OCI-LY1 (cell line): ENCODE measurements at regions not wholly inside any gene's neighbourhood (a gene's known extent, or its start where the extent isn't known, plus 50 kb on each side); places are given as distances from the start of the nearest gene placed in this dataset.

ENCODE experiments used
- H2AFZ ChIP-seq: fragments of 200-600 bp; sonication (generic), shearing (Covaris generic); 2 replicates; pipeline ENCODE4 v1.6.0; 2014; ENCODE audit warnings: antibody characterized with exemption, mild to moderate bottlenecking, low read length
- H3F3A ChIP-seq: fragments of 200-600 bp; sonication (generic), shearing (Covaris generic); 2 replicates; pipeline ENCODE4 v1.6.0; 2014; ENCODE audit warnings: mild to moderate bottlenecking, antibody characterized with exemption, low read length, moderate library complexity; ENCODE audit not compliant: insufficient read depth
- H3K27ac ChIP-seq: fragments of 200-600 bp; sonication (generic); 2 replicates; pipeline ENCODE4 v1.5.1; 2014; ENCODE audit warnings: low read length, mixed run types, mild to moderate bottlenecking, low read depth; ENCODE audit not compliant: poor library complexity, severe bottlenecking
- H3K27me3 ChIP-seq: fragments of 200-600 bp; sonication (generic); 2 replicates; pipeline ENCODE4 v1.6.0; 2014; ENCODE audit warnings: antibody characterized with exemption, mild to moderate bottlenecking, low read length, moderate library complexity; ENCODE audit not compliant: insufficient read depth
- H3K36me3 ChIP-seq: fragments of 200-600 bp; sonication (generic); 2 replicates; pipeline ENCODE4 v1.6.1; 2014; ENCODE audit warnings: mild to moderate bottlenecking, antibody characterized with exemption, low read length, moderate library complexity, mixed read lengths; ENCODE audit not compliant: insufficient read depth
- H3K4me1 ChIP-seq: fragments of 200-600 bp; sonication (generic); 2 replicates; pipeline ENCODE4 v1.5.1; 2014; ENCODE audit warnings: mild to moderate bottlenecking, low read length, moderate library complexity; ENCODE audit not compliant: insufficient read depth, severe bottlenecking
- H3K4me2 ChIP-seq: fragments of 200-600 bp; sonication (generic), shearing (Covaris generic); 2 replicates; pipeline ENCODE4 v1.6.1; 2014; ENCODE audit warnings: low read length
- H3K4me3 ChIP-seq: fragments of 200-600 bp; sonication (generic); 2 replicates; pipeline ENCODE4 v1.5.1; 2014; ENCODE audit warnings: low read length, low read depth, mild to moderate bottlenecking, mixed read lengths; ENCODE audit not compliant: poor library complexity, severe bottlenecking
- H3K79me2 ChIP-seq: fragments of 200-600 bp; shearing (Covaris generic); 2 replicates; pipeline ENCODE4 v1.6.1; 2016; ENCODE audit warnings: mixed run types, low read length, mixed read lengths; ENCODE audit not compliant: insufficient read depth
- H3K9ac ChIP-seq: fragments of 200-600 bp; sonication (generic), shearing (Covaris generic); 2 replicates; pipeline ENCODE4 v1.6.1; 2014; ENCODE audit warnings: mild to moderate bottlenecking, low read length, mixed read lengths
- H3K9me2 ChIP-seq: fragments of 200-600 bp; sonication (generic), shearing (Covaris generic); 2 replicates; pipeline ENCODE4 v1.6.1; 2014; ENCODE audit warnings: low read depth, mild to moderate bottlenecking, low read length, mixed read lengths
- H3K9me3 ChIP-seq: fragments of 200-600 bp; shearing (Covaris generic); 2 replicates; pipeline ENCODE4 v1.6.1; 2014; ENCODE audit warnings: low read length, mixed read lengths
- H4K20me1 ChIP-seq: fragments of 200-600 bp; sonication (generic), shearing (Covaris generic); 2 replicates; pipeline ENCODE4 v1.6.0; 2016; ENCODE audit warnings: mild to moderate bottlenecking, low read length; ENCODE audit not compliant: insufficient read depth
- CTCF ChIP-seq: fragments of 200-600 bp; sonication (generic), shearing (Covaris generic); IDR thresholded peaks from 2 replicates; pipeline ENCODE4 v1.5.1; 2017; ENCODE audit warnings: mild to moderate bottlenecking, antibody characterized with exemption, low read length, moderate library complexity, mixed read lengths
- EZH2 ChIP-seq: fragments of 200-600 bp; sonication (generic), shearing (Covaris generic); IDR thresholded peaks from 2 replicates; pipeline ENCODE4 v1.8.0; 2017; ENCODE audit warnings: borderline replicate concordance, mixed run types, mild to moderate bottlenecking, antibody characterized with exemption, low read length, moderate library complexity, mixed read lengths

- no peak overlapping the region for H3K9ac ChIP-seq
- no peaks in the 10 kb centered on the region for H3K9me2 ChIP-seq
- no peak overlapping the region for H3K4me3 ChIP-seq
- H3K9me3 ChIP-seq = no peaks in the 10 kb centered on the region
- H3K4me2 ChIP-seq = no peak overlapping the region
- no peaks in the 10 kb centered on the region for H3K4me1 ChIP-seq
- no peaks in the 10 kb centered on the region for H3K36me3 ChIP-seq
- TF ChIP-seq EZH2 = no peak
- TF ChIP-seq CTCF = no peak
- H3K79me2 ChIP-seq = no peaks in the 10 kb centered on the region
- H3K27ac ChIP-seq = no peak overlapping the region
- H3K27me3 ChIP-seq = no peaks in the 10 kb centered on the region
- H3F3A ChIP-seq = no peaks in the 10 kb centered on the region
- no peaks in the 10 kb centered on the region for H4K20me1 ChIP-seq
- H2AFZ ChIP-seq = no peak overlapping the region
Measured at GRCh38 chr1:238960071-238960470, 426.3 kb upstream of the CHRM3 start.

- Histone ChIP-seq H2AFZ (no peak overlapping the region), H3K79me2 (no peaks in the 10 kb centered on the region), H3K9me3 (no peaks in the 10 kb centered on the region), H3F3A (no peaks in the 10 kb centered on the region), H4K20me1 (no peaks in the 10 kb centered on the region), H3K4me1 (no peaks in the 10 kb centered on the region), H3K27ac (no peak overlapping the region), H3K9ac (no peak overlapping the region), H3K27me3 (no peaks in the 10 kb centered on the region), H3K4me3 (no peak overlapping the region), H3K36me3 (no peaks in the 10 kb centered on the region), H3K9me2 (no peaks in the 10 kb centered on the region), H3K4me2 (no peak overlapping the region)
- TF ChIP-seq CTCF (no peak), EZH2 (no peak)
Measured at GRCh38 chr1:238955934-238956333, 430.4 kb upstream of the CHRM3 start.

- no peaks in the 10 kb centered on the region for H3K27me3 ChIP-seq
Measured at GRCh38 chr1:238954865-238955264, 431.5 kb upstream of the CHRM3 start.

More at GRCh38 chr1:238954865-238955264, 431.5 kb upstream of the CHRM3 start:
- no peak overlapping the region for H3K9ac ChIP-seq
- no peaks in the 10 kb centered on the region for H4K20me1 ChIP-seq
- H3K4me2 ChIP-seq = no peak overlapping the region
- no peaks in the 10 kb centered on the region for H3K36me3 ChIP-seq
- H3K79me2 ChIP-seq = no peaks in the 10 kb centered on the region
- no peak overlapping the region for H2AFZ ChIP-seq
- no peak for TF ChIP-seq CTCF
- no peak for TF ChIP-seq EZH2
- H3K4me1 ChIP-seq = no peaks in the 10 kb centered on the region
- no peak overlapping the region for H3K27ac ChIP-seq
- no peak overlapping the region for H3K4me3 ChIP-seq
- H3K9me3 ChIP-seq = no peaks in the 10 kb centered on the region
- H3K9me2 ChIP-seq = no peaks in the 10 kb centered on the region
- no peaks in the 10 kb centered on the region for H3F3A ChIP-seq
